PFSK-1 (cell line): ENCODE measurements at regions not wholly inside any gene's neighbourhood (a gene's known extent, or its start where the extent isn't known, plus 50 kb on each side); places are given as distances from the start of the nearest gene placed in this dataset.

Source experiments
- FOXP2 ChIP-seq: optimal IDR thresholded peaks from 2 replicates; pipeline ENCODE3; 2011; ENCODE audit warnings: borderline replicate concordance, control low read depth, inconsistent platforms; ENCODE audit not compliant: insufficient read depth; ENCODE audit errors: extremely low read length, extremely low read depth
- POLR2AphosphoS5 ChIP-seq: IDR thresholded peaks from 2 replicates; pipeline ENCODE4 v1.6.1; 2012; ENCODE audit warnings: low read depth, mild to moderate bottlenecking, control low read depth, low read length, moderate library complexity
- REST ChIP-seq, 2 experiments: IDR thresholded peaks; 2 replicates each; pipeline versions ENCODE4 v1.6.1 to v1.8.0; 2011 to 2012; ENCODE audit warnings: low read depth in 2 of 2, low read length in 2 of 2, control low read depth in 1 of 2, inconsistent platforms in 1 of 2, mild to moderate bottlenecking in 1 of 2, moderate library complexity in 1 of 2; ENCODE audit not compliant: insufficient read depth in 1 of 2
- SIN3A ChIP-seq: IDR thresholded peaks from 2 replicates; pipeline ENCODE4 v1.6.1; 2012; ENCODE audit warnings: mild to moderate bottlenecking, low read length, moderate library complexity, borderline replicate concordance; ENCODE audit not compliant: insufficient read depth
- TAF1 ChIP-seq: IDR thresholded peaks from 2 replicates; pipeline ENCODE4 v1.6.1; 2012; ENCODE audit warnings: low read length, control low read depth, borderline replicate concordance; ENCODE audit not compliant: insufficient read depth

GRCh38 chr9:91122755-91123154 is 239.0 kb downstream of the AUH start:
- TF ChIP-seq POLR2AphosphoS5 (no peak), FOXP2 (no peak), REST (IDR thresholded peaks at IDR 0.05; ENCODE audit: insufficient read depth in 1 of 2, low read depth in 2 of 2, low read length in 2 of 2) (no peak), TAF1 (no peak), SIN3A (no peak)

GRCh38 chr9:91126761-91127445 is 234.8 kb downstream of the AUH start:
- TF ChIP-seq FOXP2, result no peak
- no peak for TF ChIP-seq SIN3A
- TF ChIP-seq POLR2AphosphoS5, result no peak
- TF ChIP-seq REST (IDR thresholded peaks at IDR 0.05; ENCODE audit: insufficient read depth in 1 of 2, low read depth in 2 of 2, low read length in 2 of 2), result no peak
- TF ChIP-seq TAF1, result no peak

- TF ChIP-seq POLR2AphosphoS5, result no peak
- TF ChIP-seq SIN3A, result no peak
- no peak for TF ChIP-seq REST (IDR thresholded peaks at IDR 0.05; ENCODE audit: insufficient read depth in 1 of 2, low read depth in 2 of 2, low read length in 2 of 2)
Observed at GRCh38 chr9:91127653-91128052, 234.1 kb downstream of the AUH start.

- TF ChIP-seq TAF1 (no peak), SIN3A (no peak), FOXP2 (no peak), REST (IDR thresholded peaks at IDR 0.05; ENCODE audit: insufficient read depth in 1 of 2, low read depth in 2 of 2, low read length in 2 of 2) (no peak)
Observed at GRCh38 chr9:91130796-91131318, 230.9 kb downstream of the AUH start.
